ENCODE measurements at regions not wholly inside any gene's neighbourhood (a gene's known extent, or its start where the extent isn't known, plus 50 kb on each side); places are given as distances from the start of the nearest gene placed in this dataset.

DNA sequence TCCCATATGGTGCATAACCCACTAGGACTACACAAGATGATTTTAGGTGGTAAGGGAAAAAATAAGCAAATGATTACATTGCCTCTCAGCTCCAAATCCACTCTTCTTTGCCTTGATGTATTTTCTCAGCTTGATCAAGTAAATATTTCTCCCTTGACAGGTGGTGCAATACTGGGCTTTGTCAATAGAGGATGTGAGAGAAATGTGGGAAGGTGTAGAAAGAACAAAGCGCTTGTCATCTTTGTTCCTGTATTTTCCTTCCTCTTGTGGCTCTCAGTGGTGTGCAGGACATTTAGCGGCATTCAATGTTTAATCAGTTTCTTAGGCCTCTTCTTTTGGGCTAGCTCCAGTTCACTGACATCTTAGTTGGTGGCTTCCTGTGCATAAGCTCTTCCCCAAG, 1165.8 kb upstream of the GOT2 start:
- no peak for DNase-seq (ENCODE audit: low spot score in 2 of 2)
- Histone ChIP-seq H3K4me3 (no peak overlapping the region), H3K27ac (no peak overlapping the region), H3K27me3 (no peaks in the 10 kb centered on the region), H3K9me3 (peaks cover 0 to 3% of the 10 kb centered on the region in 2 donors), H3K36me3 (no peaks in the 10 kb centered on the region), H3K4me1 (no peaks in the 10 kb centered on the region)
- intact Hi-C loops (cut with DNase I): no loop called here
- no peak for TF ChIP-seq CTCF (IDR thresholded peaks at IDR 0.05)

GRCh38 chr16:59892376-59892775, 1158.3 kb upstream of the GOT2 start:
- Histone ChIP-seq H3K36me3 (no peaks in the 10 kb centered on the region), H3K4me1 (no peaks in the 10 kb centered on the region), H3K27ac (no peak overlapping the region), H3K4me3 (no peak overlapping the region), H3K27me3 (no peaks in the 10 kb centered on the region), H3K9me3 (peaks cover 0 to 3% of the 10 kb centered on the region in 2 donors)
- intact Hi-C loops (cut with DNase I): no loop called here
- TF ChIP-seq CTCF (IDR thresholded peaks at IDR 0.05): no peak
- no peak for DNase-seq (ENCODE audit: low spot score in 2 of 2)

DNA sequence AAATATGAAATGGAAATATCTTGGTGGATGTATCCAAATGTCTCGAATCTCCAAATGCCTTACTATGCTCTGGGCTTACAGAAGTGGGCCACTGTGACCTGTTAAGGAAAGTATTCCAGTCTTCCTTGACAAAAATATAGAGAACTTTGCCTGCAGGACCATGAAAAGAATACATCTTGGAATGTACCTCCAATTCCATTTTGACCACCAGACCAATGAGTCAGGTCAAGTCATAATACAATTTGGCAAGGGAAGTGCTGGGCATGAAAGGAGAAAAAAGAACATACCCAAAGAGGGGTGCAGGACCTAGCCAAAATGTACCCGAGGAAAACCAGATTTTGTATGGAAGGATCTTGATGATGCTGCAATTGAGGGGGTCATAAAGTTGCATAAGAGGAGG, 1153.7 kb upstream of the GOT2 start:
- no peaks in the 10 kb centered on the region for H3K9me3 ChIP-seq

DNA sequence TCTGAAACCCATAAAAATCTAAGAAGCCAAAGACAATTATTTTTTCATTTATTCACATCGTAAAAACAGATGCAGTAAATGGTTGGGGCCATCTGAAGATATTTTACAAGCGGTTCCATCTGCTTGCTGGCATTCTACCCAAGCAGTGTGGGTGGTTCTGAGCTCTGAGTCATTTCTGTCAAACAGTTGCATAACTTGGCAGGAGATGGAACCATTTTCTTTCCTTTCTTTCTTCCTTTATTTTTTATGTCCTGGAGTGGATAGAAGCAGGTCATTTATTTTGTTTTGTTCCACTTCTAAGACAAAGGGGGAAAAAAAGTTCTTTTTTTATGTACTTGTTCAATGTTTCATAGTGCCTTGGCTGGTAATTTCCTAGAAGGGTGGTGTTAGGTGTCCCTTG, 1151.9 kb upstream of the GOT2 start:
- Histone ChIP-seq H3K4me3 (no peak overlapping the region), H3K4me1 (no peaks in the 10 kb centered on the region), H3K27ac (no peak overlapping the region), H3K27me3 (no peaks in the 10 kb centered on the region), H3K36me3 (no peaks in the 10 kb centered on the region), H3K9me3 (no peaks in the 10 kb centered on the region)
- no peak for TF ChIP-seq CTCF (IDR thresholded peaks at IDR 0.05)
- no peak for DNase-seq (ENCODE audit: low spot score in 2 of 2)
- intact Hi-C loops (cut with DNase I): no loop called here

More for the DNA sequence above, 1153.7 kb upstream of the GOT2 start:
- Histone ChIP-seq H3K36me3 (no peaks in the 10 kb centered on the region), H3K27ac (no peak overlapping the region), H3K27me3 (no peaks in the 10 kb centered on the region), H3K4me1 (no peaks in the 10 kb centered on the region), H3K4me3 (no peak overlapping the region)
- DNase-seq (ENCODE audit: low spot score in 2 of 2): no peak
- intact Hi-C loops (cut with DNase I): no loop called here
- no peak for TF ChIP-seq CTCF (IDR thresholded peaks at IDR 0.05)

DNA sequence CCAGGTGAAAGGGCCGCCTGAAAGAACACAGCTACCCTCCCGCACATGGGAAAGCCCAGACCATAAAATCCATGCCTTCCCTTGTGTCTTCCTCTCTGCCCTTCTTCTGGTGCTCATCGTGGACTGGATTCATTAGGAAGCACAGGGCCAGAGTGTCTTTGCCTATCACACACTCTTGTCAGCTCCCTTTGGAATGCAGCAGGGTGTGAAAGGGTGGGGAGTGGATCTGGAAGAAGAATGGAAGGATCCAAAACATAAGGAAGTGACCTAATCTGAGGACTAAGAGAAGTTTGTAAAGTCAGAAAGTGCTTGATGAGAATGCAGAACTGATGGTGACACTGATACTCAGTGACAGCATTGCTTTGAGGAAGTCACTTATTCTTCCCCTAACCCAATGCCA, 1147.3 kb upstream of the GOT2 start:
- Histone ChIP-seq H3K4me3 (no peak overlapping the region), H3K36me3 (no peaks in the 10 kb centered on the region), H3K27ac (no peak overlapping the region), H3K4me1 (no peaks in the 10 kb centered on the region), H3K27me3 (no peaks in the 10 kb centered on the region), H3K9me3 (no peaks in the 10 kb centered on the region)
- no peak for TF ChIP-seq CTCF (IDR thresholded peaks at IDR 0.05)
- intact Hi-C loops (cut with DNase I): no loop called here
- no peak for DNase-seq (ENCODE audit: low spot score in 2 of 2)

DNA sequence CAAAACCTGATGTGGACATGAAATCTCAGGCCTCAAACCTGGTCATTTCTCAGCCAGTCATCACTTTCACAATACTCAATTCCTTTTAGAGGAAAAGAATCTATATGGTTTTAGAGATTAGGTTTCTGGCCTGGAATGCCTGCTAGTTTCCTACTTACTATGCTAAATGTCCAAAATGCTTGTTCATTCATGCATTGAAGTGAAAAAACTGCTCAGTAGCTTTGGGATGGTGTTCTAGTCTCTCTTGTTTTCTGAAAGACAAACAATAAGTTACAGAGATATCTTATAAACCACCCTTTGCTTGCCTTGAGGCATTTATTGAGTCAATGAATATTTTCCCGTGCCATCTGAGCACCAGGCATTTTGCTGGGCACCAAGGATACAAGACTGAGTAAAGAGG, 1146.5 kb upstream of the GOT2 start:
- no peak for DNase-seq (ENCODE audit: low spot score in 2 of 2)
- Histone ChIP-seq H3K4me1 (no peaks in the 10 kb centered on the region), H3K4me3 (no peak overlapping the region), H3K27me3 (no peaks in the 10 kb centered on the region), H3K36me3 (no peaks in the 10 kb centered on the region), H3K9me3 (no peaks in the 10 kb centered on the region), H3K27ac (no peak overlapping the region)
- intact Hi-C loops (cut with DNase I): no loop called here
- no peak for TF ChIP-seq CTCF (IDR thresholded peaks at IDR 0.05)
